Epithelial cell of prostate (primary cell): ENCODE measurements at regions not wholly inside any gene's neighbourhood (a gene's known extent, or its start where the extent isn't known, plus 50 kb on each side); places are given as distances from the start of the nearest gene placed in this dataset.
"Not testable (repeated sequence)": the region's sequence is repeated elsewhere in the genome, so short reads cannot be mapped to it uniquely, and the experiment has no call there.

ENCODE experiments used
- DNase-seq: peaks from one replicate; pipeline ENCODE4 v3.0.0-alpha.2; 2011; ENCODE audit warnings: low read depth, low spot score
- H3K27ac ChIP-seq: fragments of 450-650 bp; 2 replicates; pipeline ENCODE4 v1.5.1; 2017; ENCODE audit warnings: mild to moderate bottlenecking

GRCh38 chr14:96682401-96682800, 114.8 kb upstream of the VRK1 start:
- no peak overlapping the region for H3K27ac ChIP-seq
- DNase-seq, result no peak

- DNase-seq, result no peak
Measured at GRCh38 chr14:96683562-96684289, 113.5 kb upstream of the VRK1 start.

DNA sequence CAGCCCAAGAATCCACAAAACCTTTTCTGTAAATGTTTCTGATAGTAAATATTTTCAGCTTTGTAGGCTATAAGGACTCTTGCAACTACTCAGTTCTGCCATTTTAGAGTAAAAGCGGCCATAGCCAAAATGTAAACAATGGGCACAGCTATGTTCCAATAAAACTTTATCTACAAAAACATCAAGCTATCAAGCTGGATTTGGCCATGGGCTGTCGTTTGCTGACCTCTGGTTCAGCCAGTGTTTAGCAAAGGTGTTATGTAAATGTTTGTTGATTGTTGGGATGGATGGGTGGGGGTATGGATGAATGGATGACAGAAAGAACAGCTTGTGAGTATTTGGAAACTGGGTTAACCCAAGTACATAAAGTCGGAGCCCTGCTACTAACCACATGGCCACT, 111.1 kb upstream of the VRK1 start:
- no peak for DNase-seq
- no peak overlapping the region for H3K27ac ChIP-seq

More at GRCh38 chr14:96683562-96684289, 113.5 kb upstream of the VRK1 start:
- H3K27ac ChIP-seq, result no peak overlapping the region

- no peak for DNase-seq
- H3K27ac ChIP-seq, result no peak overlapping the region
Measured at GRCh38 chr14:96688629-96689028, 108.6 kb upstream of the VRK1 start.

DNA sequence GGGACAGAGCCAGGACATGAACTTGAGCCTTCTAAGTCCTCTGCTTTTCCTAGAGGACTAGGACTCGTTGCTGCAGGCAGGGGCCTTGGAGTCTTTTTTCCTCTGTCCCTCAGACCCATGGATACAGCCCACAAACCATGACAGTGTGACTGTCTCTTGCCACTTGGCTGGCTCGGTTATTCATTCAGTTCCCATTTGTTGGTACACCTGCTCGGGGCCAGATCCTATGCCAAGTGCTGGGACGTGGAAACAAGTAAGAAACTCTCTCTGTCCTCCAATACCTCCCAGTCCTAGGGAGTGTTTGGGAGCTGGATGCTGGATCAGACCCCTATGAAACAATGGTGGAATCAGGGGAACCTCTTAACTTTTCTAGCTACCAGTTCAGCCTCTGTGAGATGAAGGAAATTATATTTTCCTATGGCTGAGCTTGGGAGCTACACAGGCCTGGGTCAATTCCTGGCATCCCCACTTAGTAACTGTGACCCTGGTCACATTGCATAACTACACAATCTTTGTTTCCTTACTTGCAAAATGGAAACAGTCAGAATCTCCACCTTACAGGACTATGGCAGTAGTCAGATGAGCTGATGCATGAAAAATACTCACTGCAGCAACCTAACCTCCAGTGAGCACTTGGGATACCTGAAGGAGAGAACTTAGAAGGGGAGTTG, 106.3 kb upstream of the VRK1 start:
- no peak for DNase-seq
- no peak overlapping the region for H3K27ac ChIP-seq

DNA sequence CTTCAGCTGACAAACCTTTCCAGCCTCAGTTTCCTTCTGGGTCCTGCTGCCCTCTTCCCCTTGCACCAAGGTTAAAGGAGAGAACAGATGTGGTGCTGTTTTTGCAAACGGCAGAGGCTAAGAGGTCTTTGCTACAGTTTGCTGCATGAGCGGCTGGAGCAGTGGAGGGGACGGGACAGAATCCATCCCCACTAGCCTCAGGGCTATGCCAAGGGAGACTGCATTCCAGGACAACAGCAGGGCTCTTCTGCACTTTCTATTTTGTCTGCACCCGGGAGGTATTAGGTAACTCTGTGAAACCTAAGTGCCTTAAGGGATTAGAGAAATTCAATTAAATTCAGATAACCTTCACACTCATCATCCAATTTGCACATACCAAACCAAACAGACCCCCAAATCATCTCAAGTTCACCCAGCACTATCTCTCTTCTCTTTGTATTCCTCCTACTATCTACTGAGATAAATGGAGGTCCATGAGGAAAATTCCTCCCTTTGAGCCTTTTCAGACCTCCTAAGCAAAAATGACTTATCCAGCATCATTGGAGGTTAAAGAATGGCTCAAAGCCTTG, 103.8 kb upstream of the VRK1 start:
- no peak overlapping the region for H3K27ac ChIP-seq
- no peak for DNase-seq

- no peak for DNase-seq
- no peak overlapping the region for H3K27ac ChIP-seq
Measured at GRCh38 chr14:96693987-96694386, 103.2 kb upstream of the VRK1 start.

GRCh38 chr14:96698960-96699539, 98.1 kb upstream of the VRK1 start:
- DNase-seq, result no peak
- no peak overlapping the region for H3K27ac ChIP-seq

DNA sequence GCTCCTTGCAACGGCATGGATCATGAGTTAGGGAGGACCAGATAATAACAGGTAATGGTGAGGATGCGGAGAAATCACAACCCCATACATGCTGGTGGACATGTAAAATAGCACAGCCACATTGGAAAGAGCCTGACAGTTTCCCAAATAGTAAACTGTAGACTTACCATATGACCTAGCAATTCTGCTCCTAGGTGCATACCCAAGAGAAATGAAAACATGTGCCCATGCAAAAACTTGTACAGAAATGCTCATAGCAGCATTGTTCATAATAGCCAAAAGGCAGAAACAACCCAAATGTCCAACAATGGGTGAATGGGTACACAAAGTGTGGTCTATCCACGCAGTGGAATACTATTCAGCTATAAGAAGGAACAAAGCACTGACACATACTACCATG, 97.5 kb upstream of the VRK1 start:
- DNase-seq, result no peak
- no peak overlapping the region for H3K27ac ChIP-seq

DNA sequence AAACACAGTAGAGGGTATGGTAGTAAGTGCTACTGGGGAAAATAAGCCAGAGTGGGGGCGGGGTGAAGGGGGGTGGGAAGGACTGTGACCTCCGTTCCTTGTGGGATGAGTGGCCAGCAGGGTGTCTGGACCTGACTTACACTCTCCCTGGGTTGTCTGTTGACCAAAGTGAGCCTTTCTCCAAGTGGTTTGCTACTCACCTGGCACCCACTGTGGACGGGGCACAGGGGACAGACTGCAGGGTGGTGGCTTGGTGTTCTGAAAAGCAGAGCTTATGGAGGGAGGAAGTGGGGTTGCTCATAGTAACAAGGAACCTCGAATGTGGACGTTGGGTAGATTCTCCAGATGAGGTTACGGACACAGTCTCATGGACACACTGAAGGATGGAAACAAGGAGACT, 94.4 kb upstream of the VRK1 start:
- no peak for DNase-seq
- H3K27ac ChIP-seq, result no peak overlapping the region

- no peak for DNase-seq
- H3K27ac ChIP-seq, result no peak overlapping the region
Measured at GRCh38 chr14:96705422-96706092, 91.6 kb upstream of the VRK1 start.

DNA sequence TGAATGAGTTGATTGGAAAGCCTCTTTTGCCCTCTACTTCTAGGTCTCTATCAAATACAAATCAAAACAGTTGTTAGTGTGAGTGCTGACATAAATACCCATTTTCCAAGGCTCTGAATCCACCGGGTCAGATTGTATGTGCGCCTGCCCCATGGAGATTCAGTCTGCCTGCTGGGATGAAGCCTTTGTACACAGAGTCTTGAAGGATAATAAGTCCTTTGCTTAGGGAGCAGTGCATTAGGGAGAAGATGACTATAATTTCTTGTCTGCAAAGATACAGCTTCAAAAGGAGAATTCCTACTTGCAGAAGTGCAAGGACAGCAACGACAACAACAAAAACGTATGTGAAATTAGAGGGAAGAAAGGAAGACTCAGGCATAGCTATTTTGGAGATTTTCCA, 90.3 kb upstream of the VRK1 start:
- no peak for DNase-seq
- H3K27ac ChIP-seq, result no peak overlapping the region

GRCh38 chr14:96710060-96710666, 87.0 kb upstream of the VRK1 start:
- no peak for DNase-seq
- no peak overlapping the region for H3K27ac ChIP-seq

GRCh38 chr14:96711559-96712267, 85.5 kb upstream of the VRK1 start:
- no peak for DNase-seq
- no peak overlapping the region for H3K27ac ChIP-seq

- no peak overlapping the region for H3K27ac ChIP-seq
- no peak for DNase-seq
Measured at GRCh38 chr14:96713426-96713825, 83.8 kb upstream of the VRK1 start.

DNA sequence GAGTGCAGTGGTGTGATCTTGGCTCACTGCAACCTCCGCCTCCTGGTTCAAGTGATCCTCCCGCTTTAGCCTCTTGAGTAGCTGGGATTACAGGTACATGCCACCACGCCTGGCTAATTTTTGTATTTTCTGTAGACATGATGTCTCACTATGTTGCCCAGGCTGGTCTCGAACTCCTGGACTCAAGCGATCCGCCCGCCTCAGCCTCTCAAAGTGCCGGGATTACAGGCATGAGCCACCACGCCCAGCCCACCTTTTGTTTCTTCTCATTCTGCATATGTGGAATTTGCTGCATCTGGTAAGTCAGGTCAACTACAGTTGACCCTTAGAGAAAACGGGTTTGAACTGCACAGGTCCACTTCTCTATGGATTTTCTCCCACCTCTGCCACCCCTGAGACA, 82.6 kb upstream of the VRK1 start:
- not testable (repeated sequence) for H3K27ac ChIP-seq, DNase-seq

- no peak overlapping the region for H3K27ac ChIP-seq
- no peak for DNase-seq
Measured at GRCh38 chr14:96717116-96717515, 80.1 kb upstream of the VRK1 start.

GRCh38 chr14:96718407-96718806, 78.8 kb upstream of the VRK1 start:
- no peak overlapping the region for H3K27ac ChIP-seq
- no peak for DNase-seq

- DNase-seq, H3K27ac ChIP-seq: not testable (repeated sequence)
Measured at GRCh38 chr14:96720702-96721101, 76.5 kb upstream of the VRK1 start.

DNA sequence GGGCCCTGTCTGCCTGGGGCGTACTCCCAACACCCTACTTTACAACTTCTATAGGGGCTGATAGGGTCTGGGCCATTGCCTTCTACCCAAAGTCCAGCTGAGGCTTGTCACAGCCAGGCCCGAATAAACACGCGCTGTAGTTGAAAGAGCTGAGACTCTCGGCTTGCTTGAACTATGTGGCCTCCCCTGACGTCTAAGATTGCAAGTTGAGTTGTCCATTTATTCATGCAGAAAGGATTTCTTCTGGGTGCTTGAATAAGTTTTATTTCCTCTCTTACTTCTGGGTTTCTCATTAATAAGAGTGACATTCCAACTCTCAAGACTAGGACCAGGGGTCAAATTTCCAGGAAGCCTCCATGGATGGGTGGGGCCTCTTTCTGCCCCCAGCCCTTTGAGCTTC, 74.4 kb upstream of the VRK1 start:
- no peak overlapping the region for H3K27ac ChIP-seq
- DNase-seq, result no peak
